NCI-H82 (cell line): ENCODE measurements at regions not wholly inside any gene's neighbourhood (a gene's known extent, or its start where the extent isn't known, plus 50 kb on each side); places are given as distances from the start of the nearest gene placed in this dataset.
"Not testable (repeated sequence)": the region's sequence is repeated elsewhere in the genome, so short reads cannot be mapped to it uniquely, and the experiment has no call there.

Experiments used
- DNase-seq: peaks from one replicate; lab custom pipeline; 2025; lab: John Stamatoyannopoulos, UW

DNA sequence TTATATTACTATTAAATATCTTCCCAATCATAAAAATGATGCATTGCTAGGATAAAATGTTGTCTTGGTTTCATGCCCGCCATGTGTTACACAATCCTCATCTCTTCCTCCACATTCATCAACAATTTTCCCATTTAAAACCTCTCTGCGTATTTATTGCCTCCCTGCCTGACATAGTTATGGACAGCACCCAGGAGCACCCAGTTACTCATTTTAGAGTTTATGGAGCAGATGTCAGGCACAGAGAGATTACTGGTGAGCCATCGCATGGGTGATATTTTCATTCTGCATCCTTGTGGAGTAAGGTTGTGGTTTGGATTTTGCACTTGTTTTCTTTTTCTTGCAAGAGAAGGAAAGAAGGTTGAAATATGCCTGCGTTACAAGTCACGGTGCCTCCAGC lies 116.7 kb upstream of the NPAS2 start:
- no peak for DNase-seq

DNA sequence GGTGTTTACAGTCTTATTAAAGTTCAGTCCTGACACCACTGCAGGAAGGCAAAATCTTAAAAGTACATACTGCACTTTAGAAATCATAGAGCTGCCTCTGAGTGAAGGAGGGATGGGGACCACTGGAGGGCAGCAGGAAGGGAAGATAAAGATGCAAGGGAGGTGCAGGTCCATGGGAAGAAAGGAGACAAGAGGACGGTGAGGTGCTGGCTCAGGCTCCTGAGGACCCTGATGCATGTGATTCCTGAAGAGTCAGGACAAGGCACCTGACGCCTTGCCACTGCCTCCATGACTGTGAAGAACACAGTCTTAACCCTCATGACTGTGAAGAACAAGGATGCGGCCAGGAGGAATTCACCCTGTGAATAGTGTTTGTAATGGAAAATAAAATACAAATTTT lies 116.2 kb upstream of the NPAS2 start:
- no peak for DNase-seq

DNA sequence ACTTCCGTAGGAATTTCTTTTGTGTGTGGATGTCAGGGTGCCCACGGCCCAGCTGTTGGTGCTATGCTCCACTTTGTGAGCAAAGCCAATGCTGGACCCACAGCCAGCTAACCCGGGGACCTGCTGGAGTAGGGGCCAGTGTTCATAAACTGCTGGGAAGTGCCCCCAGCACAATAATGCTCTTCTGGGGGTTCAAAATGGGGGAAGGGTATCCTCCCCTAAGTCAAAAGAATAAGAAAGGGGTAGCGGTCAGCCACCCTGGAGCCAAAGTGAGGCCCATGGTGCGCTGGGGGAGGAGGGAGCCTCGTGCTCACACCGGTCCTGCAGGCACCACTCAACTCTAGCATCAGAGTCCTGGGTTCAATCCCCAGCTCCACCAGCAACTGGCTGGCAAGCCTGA lies 115.8 kb upstream of the NPAS2 start:
- no peak for DNase-seq

DNA sequence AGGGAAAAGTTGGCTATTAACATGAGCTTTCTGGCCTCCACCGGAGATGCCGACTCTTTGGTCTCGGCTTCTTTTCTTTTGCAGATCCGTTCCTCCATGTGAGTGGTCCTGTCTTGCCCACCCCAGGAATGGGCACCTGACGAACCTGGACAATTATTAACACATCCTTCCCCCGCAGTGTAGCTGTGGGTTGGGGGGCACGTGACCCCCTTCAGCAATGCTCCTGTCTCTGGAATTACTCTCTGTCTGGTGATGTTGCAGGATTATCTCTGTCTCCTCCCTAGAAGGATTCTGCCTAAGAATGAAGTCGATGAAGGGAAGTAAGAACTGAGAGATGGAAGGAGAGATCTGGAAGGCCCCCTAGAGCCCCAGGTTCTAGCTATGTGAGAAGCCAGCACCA lies 115.2 kb upstream of the NPAS2 start:
- DNase-seq: no peak

DNA sequence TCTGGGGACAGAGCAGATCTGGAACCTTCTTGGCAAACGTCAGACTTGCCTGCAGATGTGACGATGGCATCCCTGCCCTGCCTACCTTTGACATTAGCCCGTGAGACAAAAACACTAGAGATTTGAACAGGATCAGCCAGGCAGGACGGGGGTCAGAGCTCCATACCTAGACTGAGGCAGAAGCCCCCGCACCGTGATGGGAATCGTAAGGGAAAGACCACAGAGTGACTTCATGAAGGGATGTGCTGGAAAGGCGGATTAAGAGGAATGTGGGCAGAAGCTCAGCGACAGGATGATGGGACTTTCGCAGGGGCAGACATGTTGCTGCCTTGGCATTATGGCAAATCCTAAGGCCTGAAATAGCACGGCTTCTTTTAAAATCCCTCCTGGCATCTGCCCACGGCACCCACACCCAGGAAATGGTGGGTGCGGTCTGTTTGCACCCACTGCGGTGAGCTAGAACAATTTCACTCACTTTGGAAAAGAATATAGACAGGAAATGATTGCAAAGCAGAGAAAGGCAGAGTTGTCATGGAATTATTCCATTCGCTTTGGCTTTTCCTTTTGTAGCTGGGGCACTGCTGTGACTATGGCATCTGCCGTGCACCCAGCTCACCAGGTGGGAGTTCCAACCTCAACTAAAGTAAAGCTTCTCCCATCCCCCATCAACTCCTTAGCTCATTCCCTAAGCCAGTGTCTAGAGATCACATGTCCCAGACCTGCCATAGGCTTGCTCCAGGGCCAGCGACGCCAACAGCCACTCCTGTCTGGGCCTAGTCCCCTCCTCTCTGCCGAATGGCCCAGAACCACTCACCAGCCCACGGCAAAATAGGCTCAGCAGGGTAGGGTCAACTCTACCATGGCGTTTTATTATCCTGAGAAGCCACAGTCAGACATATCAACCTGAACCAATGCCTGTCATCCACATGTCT lies 112.7 kb upstream of the NPAS2 start:
- no peak for DNase-seq

DNA sequence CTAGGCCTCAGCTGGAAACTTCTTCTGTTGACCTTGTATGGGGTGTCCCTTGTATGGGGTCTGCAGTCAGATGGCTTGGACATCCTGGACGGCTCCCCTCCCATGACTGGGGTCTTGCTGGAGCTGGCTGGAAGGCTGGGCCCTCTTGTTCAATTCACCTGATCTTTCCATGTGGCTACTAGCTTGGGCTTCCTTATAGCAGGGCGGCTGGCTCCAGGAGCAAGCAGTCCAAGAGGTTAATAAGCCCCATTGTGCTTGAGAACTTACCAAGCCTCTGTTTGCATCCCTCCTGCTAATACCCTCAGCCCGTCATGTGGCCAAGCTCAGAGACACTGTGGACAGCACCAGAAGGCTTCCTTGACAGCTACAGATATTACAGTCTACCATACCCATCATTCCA lies 111.6 kb upstream of the NPAS2 start:
- DNase-seq: no peak

DNA sequence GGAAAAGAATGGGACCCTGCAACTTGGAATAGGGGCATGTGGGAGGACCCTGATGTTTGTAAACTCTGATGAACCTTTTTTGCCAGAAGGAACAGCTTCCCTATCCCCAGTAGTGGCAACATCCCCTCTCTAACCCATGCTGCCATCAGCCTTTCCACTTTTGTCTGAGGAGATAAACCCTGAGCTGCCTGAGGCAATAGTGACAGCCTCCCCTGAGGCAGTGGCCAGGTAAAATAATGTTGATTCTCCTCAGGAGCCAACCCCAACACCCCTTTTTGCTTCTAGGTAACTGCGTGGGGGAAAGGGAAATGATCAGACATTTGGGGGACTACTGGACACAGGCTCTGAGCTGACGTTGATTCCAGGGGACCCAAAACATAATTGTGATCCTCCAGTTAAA lies 106.8 kb upstream of the NPAS2 start:
- DNase-seq: no peak

DNA sequence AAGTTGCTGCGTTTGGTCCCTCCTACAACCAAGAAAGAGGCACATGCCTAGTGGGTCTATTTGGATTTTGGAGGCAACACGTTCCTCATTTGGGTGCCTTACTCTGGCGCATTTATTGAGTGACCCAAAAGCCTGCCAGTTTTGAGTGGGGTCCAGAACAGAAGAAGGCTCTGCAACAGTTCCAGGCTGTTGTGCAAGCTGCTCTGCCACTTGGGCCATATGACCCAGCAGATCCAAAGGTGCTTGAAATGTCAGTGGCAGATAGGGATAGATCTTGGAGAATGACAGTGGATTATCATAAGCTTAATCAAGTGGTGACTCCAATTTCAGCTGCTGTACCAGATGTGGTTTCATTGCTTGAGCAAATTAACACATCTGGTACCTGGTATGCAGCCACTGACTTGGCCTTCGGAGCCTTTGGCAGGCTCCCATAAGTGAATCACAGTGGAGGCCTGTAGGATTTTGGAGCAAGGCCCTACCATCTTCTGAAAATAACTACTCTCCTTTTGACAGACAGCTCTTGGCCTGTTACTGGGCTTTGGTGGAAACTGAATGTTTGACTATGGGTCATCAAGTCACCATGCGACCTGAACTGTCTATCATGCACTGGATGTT lies 105.4 kb upstream of the NPAS2 start:
- not testable (repeated sequence) for DNase-seq

DNA sequence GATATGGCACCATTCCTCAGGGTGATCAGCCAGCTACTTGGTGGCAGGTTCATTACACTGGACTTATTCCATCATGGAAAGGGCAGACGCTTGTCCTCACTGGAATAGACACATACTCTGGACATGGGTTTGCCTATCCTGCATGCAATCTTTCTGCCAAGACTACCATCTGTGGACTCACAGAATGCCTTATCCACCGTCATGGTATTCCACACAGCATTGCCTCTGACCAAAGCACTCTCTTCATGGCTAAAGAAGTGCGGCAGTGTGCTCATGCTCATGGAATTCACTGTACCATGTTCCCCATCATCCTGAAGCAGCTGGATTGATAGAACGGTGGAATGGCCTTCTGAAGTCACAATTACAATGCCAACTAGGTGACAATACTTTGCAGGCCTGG lies 104.1 kb upstream of the NPAS2 start:
- not testable (repeated sequence) for DNase-seq

DNA sequence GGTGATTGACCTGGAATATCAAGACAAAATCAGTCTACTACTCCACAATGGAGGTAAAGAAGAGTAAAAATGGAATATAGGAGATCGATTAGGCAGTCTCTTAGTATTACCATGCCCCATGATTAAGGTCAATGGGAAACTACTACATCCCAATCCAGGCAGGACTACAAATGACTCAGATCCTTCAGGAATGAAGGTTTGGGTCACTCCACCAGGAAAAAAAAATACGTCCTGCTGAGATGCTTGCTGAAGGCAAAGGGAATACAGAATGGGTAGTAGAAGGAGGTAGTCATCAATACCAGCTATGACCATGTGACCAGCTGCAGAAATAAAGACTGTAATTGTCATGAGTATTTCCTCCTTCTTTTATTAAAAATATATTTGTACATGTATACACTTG lies 103.4 kb upstream of the NPAS2 start:
- no peak for DNase-seq

DNA sequence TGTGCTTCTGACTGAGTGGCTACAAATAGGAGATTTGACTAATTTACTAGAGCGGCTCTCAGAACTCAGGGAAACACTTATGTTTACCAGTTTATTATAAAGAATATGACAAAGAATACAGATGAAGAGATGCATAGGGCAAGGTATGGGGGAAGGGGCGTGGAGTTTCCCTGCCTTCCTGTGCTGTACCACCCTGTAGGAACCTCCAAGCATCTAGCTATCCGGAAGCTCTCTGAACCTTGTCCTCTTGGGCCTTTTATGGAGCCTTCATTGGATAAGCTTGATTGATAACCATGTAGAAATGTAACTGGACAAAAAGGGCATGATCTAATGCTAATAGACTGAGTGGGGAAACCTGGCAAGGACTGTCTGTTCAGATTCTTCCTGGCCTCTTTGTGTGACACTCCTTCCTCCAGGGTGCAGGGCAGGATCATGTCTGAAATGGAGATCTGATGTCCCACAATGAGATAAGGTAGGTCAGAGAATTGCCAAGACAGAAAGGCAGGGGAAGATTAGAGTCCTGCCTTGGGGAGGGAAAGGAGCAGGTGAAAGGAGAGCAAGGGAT lies 101.8 kb upstream of the NPAS2 start:
- no peak for DNase-seq

DNA sequence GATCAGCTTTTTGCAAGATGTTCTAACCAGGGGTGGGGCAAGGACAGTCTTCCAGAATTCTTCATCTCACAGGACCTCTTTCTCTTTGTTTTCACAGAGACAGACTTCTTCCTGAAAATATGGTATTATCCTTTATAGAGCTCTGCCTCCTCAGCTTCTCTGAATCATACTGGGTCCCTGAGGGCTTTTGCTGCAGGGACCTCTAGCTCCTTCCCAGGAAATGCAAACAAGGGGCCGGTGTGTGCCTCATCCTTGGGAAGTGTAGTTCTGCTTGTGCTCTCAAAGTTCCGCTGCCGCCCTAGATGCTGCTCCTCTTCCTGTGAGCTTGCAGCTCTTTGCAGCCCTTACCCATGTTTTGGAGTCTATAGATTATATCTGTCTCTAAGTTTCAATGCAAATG lies 99.5 kb upstream of the NPAS2 start:
- no peak for DNase-seq

DNA sequence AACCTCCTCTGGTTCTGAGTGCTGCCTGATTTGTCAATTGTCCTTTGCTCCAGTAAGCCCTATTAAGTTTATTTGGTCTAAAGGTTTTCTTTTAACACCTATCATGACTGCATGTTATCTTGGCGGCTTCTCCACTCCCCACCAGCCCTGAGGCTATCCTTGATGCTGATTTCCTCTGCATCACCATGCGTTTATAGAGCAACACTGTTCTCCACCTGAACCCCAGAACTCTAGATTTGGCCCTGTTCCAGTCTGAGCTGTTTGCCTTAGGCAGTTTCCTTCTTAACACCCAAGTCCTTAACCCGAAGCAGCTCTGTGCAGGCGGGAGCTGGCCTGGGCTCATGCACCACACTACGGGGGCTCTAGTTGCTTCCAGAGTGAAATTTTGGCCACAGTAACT lies 98.2 kb upstream of the NPAS2 start:
- no peak for DNase-seq

DNA sequence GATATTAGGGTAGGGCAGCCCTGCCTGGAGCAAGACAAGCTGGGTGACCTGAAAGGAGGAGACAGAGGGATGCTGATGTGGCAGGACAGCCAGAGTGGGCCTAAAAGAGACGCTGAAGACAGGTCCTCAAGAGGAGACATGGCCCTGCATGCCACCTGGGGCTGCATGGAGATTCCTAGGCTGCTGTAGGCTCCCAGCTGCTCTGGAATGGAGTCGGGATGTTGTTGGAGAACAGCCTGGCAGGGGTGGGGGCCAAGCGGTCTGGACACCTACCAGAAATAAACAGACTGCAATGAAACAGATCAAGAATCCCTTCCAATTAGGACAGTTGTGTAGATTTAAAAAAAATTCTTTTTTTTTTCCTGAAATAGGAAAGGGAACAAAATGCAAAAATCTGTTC lies 97.8 kb upstream of the NPAS2 start:
- no peak for DNase-seq

DNA sequence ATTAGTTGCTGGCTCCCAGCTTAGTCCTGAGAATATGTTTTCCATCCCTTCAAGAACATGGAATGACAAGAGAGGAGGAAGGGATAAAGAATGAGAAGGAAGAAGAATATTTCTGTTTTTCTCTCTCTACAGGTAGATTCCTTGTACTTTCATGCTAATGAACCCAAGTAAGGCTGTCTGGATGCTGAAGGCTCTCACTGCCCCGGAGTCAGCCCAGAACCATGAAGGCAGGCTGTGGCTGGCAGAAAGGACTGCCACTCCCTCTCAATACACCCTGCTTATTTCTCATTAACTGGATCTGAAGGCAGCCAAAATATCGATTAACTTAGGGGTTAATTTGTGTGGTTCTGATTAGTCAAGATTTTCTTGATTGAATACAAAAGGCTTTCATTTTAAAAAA lies 93.1 kb upstream of the NPAS2 start:
- DNase-seq: no peak

DNA sequence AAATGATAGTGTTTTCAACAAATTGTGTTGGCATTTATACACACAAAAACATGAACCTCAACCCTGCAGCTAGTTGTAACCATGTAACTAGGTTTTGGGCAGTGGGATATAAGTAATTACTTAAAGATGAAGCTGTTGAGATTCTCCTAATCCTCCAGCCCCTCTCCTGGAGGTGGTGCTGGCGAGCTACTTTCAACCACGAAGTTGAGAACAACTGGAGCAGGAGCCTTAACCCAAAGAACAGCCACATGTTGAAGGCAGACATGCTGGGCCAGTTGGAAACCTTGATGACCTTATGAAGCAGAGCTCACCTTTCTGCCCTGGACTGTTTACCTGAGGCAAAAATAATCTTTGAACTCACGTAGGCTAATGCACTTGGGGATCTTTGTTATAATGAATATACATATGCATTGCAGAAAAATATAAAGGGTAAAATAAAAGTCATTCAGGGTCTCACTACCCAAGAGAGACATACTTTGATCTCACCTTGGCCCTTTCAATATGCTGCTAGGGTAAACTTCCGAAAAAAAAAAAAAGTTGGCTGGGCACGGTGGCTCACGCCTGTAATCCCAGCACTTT lies 89.6 kb upstream of the NPAS2 start:
- DNase-seq: peak; percentile 43

DNA sequence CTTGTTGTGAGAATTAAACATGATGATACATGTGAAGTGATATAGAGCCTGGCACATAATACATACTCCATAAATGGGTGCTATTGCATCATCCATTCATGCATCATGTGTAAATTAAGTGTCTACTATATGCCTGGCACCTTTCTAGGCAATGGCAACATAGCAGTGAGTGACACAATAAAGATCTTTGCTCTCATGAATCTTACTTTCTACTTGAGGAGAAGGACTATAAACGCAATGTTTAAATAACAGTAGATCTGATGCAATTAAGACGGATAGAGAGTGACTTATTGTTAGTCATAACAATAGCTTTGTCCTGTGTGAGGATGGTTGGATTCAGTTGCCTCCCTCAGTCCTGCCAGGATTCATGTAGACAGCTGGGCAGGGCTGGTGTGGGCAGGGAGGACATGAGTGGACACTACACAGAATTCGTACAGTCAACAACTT lies 88.4 kb upstream of the NPAS2 start:
- no peak for DNase-seq

DNA sequence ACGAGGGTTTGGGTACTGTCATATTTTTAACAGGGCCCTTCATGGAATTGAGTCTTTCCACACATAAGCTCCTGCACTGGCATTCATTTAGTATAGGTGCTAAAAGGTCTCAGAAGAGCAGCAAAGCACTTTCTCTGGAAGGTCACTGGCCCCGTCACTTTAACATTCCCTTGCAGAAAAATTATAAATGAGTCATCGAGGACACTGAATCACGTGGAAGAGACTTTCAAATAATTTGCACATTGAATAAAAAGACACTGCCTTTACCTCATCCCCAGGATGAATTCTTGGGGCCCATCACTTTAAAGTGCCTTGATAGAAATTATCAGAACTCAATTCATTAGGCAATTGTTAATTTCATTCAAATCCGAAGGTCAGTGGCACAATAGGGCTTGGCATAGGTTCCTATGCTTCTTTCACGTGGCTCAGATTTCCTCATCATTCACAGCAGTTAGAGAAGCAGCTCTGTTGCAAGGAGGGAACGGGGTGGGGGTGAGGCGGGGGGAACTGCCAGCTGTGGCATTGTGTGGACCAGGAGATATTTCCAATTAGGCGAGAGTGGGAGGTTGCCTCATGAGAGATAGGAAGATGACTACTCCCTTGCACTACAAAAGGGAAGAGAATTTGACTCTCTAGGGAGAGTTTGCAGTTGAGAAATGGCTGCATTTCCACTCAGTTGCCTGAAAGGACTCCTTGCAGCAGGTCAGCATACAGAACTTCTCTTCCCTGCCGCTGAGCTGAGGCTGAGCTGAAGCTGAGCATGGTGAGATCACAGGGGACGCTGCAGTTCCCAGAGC lies 86.3 kb upstream of the NPAS2 start:
- no peak for DNase-seq

DNA sequence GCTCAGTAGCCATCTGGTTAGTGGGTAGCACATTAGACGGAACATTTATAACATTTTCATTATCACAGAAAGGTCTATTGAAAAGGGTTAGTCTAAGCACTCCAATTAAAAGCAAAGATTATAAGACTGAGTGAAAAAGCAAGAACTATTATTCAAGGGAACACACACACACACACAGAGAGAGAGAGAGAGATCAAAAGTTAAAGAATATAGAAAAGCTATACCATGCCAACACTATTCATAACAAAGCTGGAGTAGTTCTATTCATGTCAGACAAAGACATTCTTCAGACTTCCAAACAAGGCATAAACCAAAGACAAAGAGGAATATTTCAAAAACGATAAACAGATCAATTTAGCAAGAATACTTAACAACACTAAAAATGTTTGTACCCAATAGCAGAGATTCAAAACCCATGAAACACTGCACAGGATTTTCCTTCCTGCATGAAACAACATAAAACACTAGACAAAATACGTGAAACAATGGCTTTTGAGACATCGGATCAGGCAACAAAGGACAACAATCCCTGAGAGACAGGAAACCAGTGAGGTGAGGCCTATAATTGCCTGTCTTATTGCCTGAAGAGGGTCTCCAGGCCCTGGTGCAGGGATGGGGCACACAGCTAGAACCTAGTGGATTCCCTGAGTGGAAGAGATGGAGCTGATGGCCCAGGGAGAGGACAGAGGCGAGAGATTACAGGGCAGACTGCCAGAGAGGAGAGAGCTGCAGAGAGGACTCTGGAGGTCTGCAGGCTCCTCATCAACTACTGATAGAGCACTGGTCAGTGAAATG lies 83.6 kb upstream of the NPAS2 start:
- DNase-seq: no peak

DNA sequence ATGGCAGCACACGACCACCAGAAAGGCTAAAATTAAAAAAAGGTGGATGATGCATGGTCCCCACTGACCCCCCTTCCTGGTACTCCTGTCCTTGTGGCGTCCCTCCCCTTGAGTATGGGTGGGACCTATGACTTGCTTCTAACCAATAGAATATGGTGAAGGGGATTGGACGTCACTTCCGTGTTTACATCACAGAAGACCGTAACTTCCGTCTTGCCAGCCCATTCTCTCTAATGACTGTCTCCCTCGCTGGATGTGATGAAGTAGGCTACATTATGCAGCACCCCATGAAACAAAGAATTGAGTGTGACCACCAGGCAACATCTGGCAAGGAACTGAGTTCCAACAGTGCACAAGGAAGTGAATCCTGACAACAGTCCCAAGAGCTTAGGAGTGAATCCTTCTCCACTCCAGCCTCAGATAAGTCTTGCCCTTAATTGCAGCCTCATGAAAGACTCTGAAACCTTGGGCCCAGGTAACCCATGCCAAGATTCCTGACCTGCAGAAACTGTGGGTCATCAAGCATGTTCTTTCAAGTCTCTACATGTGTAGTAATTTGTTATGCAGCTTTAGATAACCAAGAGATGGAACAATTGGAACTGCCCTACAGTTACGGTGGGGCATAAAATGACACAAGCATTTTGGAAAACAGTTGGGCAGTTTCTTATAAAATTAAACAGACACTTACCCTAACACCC lies 80.1 kb upstream of the NPAS2 start:
- DNase-seq: peak; percentile 29

DNA sequence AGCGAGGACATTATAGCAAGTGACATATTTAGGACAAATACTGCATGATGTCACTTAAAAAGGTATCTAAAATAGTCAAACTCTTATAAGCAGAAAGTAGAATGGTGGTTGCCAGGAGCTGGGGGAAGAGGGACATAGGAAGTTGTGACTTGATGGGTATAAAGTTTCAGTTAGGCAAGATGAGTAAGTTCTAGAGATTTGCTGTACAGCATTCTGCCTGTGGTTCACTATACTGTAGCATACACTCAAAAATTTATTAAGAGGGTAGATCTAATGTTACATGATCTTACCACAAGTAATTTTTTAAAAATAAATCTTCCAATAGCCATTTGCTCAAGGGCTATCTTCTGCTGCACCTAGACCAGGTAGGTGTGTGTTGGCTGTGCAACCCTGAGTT lies 78.1 kb upstream of the NPAS2 start:
- no peak for DNase-seq
